ENCODE measurements at regions not wholly inside any gene's neighbourhood (a gene's known extent, or its start where the extent isn't known, plus 50 kb on each side); places are given as distances from the start of the nearest gene placed in this dataset.
A peak's percentile ranks its signal among the peaks of the same experiment; 100 is the strongest.

DNA sequence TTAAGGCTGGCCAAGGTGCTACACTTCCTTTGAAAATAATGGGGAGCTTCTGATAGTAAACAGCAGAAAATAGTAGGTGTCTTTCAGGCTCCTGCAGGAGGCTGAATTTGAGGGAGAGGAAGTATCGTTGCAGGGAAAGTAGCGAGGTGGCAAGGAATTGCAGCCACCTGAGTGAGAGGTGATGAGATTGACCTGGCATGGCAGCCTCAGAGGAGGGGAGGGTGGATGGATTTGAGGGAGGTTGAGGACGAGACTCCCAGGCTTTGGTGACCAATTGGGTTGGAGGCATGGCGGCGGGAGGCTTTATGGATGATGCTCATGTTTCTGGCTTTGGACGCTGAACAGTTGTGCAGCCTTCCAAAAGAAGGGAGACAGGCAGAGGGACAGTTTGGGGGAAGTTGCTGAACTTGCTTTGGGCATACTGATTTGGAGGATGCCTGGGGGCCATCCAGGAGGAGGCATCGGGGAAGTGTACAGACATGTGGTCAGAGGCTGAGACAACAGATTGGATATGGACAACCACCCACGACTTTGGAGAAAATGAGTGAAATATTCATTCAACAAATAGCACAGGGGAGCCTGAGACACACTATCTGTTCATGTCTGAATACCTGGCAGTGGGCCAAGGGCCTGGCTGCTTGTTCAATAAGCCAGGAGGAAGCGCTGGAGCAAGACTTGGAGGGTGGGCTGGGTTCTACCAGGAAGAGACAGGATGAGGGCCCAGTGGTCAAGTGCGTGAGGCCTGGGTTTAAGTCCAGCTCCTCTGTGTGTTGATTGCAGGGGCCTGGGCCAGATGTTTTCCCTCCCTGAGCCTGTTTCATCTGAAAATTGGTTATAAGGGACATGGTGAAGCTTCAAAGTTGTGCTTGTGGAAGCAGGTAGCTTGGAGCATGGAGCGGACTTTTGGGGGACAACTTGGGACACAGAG is 113.2 kb downstream of the CEBPB start:
- DNase-seq: peak; percentile 42

DNA sequence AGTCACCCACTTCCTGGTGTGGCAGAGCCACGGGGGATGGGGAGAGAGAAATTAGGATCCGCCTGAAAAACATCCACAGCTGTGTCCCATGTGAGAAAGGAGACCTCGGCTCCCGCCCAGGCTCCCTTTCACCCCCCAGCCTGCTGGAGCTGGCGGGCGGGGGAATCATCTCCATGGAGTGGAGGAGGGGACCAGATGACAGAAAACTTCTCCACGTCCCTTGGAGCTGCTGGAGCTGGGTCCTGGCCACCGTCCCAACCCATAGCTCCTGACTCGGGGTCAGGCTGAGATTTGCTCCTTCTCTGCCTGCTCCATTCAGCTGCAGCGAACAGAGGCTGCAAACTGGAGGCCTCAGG is 113.8 kb downstream of the CEBPB start:
- DNase-seq: no peak

DNA sequence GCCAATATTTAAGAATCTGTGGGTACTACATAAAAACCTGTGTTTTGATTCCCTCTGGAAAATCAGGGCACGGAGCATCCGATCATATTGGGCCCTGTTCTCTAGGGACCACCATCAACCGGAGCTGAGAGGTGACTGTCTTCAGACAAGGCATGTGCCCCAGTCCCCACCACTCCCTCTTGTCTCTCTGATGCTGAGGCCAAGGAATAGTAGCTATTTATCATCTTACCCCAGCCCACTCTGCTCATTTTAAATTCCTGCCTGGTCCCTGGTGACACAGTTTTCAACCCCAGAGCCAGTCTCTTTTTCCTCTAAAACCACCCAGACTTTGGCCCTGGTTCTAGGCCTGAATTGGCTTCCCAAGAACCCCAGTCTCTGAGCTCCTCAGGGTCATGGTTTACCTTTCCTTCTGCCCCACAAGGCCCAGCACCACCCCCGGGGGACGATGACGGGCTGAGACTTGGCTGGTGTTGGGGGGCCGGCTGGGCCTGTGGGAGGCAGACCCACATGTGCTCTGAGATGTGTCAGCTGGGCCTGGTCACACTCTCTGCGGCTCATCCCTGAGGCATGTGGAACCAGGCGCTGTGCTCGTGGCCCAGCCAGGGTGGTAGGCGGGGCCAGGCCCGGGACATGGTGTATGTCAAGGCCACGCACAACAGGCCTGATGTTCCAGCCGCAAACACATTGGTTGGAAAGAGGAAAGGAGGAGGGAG is 114.4 kb downstream of the CEBPB start:
- DNase-seq: no peak

DNA sequence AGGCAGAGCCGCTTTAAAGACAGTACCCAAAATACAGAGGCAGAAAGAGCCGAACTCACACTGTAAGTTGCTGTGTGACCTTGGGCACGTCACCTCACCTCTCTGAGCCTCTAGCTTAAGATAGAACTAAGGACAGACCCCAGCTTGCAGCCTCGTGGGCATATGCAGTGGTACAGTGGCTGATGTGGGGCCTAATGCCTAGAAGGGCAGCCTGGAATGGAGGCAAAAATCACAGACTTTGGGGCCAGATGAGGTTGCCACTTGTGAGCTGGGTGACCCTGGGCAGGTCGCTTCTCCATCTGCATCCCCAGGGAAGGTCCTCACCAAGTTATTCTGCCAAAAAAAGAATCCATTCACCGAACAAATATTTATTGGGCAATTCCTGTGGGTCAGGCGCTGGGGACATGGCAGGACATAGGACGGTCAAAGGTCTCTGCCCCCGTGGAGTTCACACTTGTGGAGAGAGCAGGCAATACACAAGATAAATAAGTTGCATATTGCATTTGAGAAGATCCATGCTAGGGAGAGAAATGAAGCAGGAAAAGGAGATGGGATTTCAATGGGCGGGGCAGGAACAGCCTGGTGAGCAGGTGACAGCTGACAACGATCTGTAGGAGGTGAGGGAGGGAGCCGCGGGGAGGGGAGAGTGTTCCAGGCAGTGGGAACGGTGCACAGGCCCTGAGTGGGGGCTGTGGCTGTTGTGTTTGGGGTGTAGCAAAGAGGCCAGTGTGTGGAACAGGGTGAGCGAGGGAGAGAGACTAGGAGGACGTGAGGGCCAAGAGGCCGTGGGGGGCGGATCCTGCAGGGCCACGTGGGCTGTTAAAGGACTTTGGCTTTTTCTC is 115.2 kb downstream of the CEBPB start:
- peak; percentile 45 for DNase-seq

DNA sequence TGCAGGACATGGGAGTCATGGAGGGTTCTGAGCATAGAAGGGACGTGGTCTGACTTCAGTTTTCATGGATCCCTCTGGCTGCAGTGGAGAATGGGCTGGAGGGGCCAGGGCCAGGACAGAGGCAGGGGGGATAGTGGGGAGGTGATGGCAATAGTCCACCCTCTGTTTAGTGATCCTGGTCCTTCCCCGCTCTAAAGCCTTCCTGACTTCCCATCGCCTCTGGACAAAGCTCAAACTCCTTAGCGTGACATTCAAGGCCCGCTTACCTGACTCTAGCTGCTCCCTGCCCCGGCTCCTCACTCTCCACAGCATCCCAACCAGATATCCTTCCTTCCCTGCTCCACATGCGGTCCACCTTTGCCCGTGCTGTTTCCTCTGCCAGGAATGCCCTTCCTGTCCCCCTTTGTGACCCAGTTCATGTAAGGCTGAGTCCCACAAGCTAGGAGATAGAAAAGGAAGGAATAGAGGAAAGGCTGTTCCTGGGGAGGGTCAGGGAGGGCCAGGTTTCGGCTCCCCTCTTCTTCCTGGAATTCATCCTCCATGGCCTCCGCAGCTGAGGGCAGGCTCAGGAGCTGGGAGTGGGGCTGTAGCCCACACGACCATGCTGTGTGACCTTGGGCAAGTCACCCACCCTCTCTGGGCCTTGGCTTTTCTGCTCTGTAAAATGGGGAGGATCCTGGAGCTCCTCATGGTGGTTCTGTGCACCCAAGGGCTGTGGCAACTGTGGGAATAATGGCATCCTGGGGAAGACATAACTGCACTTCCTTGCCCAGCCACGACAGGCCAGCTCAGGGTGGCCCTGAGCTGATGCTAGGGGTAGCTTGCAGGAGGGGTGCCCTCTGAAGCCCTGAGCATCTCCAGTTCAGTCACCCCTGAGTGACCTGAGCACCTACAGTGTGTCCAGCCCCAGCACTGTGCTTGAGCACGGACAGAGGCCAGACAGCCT is 116.1 kb downstream of the CEBPB start:
- no peak for DNase-seq

- no peak for DNase-seq
These were observed 117.5 kb downstream of the CEBPB start for GRCh38 chr20:50308166-50308512.

DNA sequence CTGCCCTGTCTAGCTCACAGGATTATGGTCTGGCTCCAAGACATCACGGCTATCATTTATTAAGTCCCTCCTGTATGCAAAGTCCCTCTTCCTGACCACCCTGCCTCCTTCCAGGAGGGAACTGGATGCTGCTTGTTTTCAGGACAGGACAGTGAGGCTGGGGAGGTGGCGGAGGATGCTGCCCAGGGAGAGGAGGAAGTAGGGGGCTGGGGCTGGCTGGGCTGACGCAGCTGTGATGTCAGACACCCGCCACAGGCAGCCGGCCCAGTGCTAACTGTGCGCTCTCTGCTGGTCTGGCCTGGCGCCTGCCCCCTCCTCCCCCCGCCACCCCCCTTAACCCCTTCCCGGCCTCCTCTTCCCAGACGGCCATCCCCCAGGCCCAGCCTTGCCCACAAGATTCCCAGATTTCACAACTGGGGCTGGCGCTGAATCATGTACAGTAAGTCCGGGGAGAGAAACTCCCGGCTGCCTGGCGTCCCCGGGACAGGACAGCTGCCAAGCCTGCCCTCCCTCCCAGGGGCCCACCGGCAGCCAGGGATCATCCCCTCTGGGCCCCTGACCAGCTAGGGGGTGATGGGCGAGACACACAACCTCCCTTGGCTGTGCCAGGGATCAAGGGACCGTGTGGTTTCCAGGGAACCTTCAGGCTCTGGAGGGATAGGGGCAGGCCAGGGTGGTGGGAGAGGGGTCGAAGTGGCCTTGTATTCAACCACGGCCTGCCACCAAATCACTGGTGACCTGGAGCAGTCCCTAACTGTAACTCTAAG is 118.1 kb downstream of the CEBPB start:
- DNase-seq: no peak

GRCh38 chr20:50309280-50309763 is 118.7 kb downstream of the CEBPB start:
- no peak for DNase-seq

DNA sequence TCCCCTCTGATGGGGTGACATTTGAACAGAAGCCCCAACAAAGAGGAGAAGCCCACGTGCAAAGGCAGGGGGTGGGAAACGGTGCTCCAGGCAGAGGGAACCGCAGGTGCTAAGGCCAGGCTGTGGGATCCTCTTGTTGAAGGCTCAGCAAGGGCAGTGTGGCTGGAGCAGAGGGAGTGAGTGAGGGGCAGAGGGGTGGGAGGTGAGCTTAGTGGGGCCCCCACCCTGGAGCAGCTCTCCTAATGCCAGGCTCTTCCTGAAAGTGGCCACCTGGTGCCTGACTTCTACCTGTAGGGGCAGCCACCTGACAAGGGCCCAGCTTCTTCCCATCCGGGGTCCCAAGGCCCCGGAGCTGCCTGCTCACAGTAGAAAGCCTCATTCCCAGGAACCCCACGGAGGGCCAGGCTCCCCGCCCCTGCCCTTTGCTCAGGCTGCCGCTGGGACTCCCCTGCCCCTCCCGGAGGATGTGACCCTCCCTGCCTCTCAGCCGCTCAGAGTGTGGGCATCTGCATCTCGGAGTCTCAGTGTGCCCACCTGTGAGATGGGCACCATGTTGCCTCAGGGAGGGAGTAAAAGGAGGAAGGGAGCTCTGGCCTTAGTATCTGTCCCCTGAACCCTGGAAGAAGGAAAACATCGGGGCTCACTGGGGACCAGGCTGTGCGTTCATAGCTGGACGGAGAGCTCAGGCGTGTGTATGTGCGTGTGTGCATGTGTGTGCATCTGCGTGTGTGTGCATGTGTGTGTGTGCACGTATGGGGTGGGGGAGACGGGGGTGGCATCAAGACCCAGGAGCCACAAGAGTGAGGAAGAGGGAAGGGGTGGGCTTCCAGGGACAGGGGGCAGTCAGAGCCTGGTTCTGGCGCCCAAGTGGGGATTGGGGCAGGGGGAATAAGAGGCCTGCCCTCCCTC is 119.4 kb downstream of the CEBPB start:
- no peak for DNase-seq

- DNase-seq: no peak
These were observed 120.0 kb downstream of the CEBPB start for GRCh38 chr20:50310673-50311051.

- DNase-seq: no peak
These were observed 120.8 kb downstream of the CEBPB start for GRCh38 chr20:50311308-50312001.

GRCh38 chr20:50312002-50312681 is 121.5 kb downstream of the CEBPB start:
- no peak for DNase-seq

- no peak for DNase-seq
These were observed 122.3 kb downstream of the CEBPB start for GRCh38 chr20:50312682-50313521.

- no peak for DNase-seq
These were observed 122.8 kb downstream of the CEBPB start for GRCh38 chr20:50313522-50313820.

DNA sequence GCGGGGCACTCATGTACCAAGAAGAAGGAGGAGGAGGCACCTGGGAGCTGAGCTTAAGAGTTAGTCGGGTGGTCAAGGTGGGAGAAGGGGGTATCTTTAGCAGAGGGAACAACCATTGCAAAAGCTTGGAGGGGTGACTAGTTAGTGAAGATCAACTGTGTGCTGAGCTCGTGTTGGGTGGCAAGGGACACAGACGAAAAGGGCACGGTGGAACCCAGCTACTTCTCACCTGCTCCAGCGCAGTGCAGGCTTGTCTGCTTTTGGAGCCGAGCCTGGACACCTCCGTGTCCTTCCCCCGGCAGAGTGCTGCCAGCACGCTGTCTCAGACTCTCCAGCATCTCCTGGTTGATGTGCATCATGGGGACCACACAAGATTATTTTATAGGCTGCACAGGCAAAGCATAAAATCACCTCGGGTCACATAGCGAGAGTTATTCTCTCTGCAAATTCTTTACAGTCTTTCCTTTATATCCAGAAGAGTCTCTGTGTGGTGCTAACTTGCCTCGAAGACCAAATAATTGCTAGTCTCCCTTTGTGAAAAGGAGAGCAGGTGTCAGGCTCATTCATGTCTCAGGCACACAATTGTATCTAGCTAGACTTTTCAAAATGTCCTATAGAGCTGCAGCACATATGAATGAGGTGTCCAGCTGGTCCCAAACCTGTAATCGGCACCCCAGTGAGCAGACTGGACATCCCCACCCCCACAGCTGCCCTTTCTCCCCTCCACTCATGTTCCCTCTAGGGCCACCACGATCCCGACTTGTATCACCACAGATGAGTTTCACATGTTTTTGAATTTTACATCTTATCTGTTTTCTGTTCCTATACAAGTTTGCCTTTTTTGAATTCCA is 123.4 kb downstream of the CEBPB start:
- DNase-seq: no peak

DNA sequence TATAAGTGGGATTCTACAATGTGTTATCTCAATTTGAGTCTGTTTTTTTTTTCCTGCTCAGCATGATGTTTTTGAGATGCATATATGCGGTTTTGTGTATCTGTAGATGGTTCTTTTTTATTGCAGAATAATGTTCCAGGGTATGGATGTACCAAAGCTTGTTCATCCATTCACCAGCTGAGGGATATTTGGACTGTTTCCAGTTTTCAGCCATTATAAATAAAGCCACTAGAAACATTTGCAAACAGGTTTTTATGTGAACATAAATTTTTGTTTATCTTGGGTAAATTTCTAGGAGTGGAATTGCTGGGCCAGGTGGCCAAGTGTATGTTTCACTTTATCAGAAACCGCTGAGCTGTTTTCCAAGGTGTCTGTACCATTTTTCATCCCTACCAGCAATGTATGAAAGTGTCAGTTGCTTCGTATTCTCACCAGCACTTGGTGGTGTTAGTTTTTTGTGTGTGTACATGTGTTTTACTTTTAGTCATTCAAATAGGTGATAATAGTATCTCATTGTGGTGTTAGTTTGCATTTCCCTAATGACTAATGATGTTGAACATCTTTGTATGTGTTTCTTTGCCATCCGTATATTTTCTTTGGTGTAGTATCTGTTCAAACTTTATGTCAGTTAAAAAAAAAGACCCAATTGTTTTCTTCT is 124.2 kb downstream of the CEBPB start:
- no peak for DNase-seq

All from NCI-H2029 treated with DMSO at 0.1 percent for 48 hours (cell line).